Transverse colon (tissue), 4 donors: ENCODE measurements at regions not wholly inside any gene's neighbourhood (a gene's known extent, or its start where the extent isn't known, plus 50 kb on each side); places are given as distances from the start of the nearest gene placed in this dataset.
A peak's percentile ranks its signal among the peaks of the same experiment; 100 is the strongest.

Experiments used
- DNase-seq: peaks from one replicate; pipeline ENCODE4 v3.0.0-alpha.2; 2019
- H3K27ac ChIP-seq, 4 donors: fragments of 200-600 bp; sonication (generic); 2 replicates each; pipeline ENCODE4 v1.5.1; 2016 to 2018; ENCODE audit warnings: inconsistent platforms in 4 of 4
- H3K27me3 ChIP-seq: fragments of 200-600 bp; sonication (generic); 2 replicates; pipeline ENCODE4 v1.5.1; 2017; ENCODE audit warnings: inconsistent platforms
- H3K36me3 ChIP-seq, 4 donors: fragments of 200-600 bp; sonication (generic); 2 replicates each; pipeline ENCODE4 v1.5.1; 2017 to 2019; ENCODE audit warnings: inconsistent platforms in 4 of 4
- H3K4me1 ChIP-seq, 4 donors: fragments of 200-600 bp; sonication (generic); 2 replicates each; pipeline ENCODE4 v1.5.1; 2017 to 2020; ENCODE audit warnings: inconsistent platforms in 4 of 4
- H3K4me3 ChIP-seq, 4 donors: fragments of 200-600 bp; sonication (generic); 1 replicate in 1 of 4; 2 replicates in 3 of 4; pipeline versions ENCODE4 v1.5.1 to v1.6.1; 2017 to 2019; ENCODE audit warnings: inconsistent platforms in 4 of 4
- H3K9me3 ChIP-seq, 2 donors: fragments of 200-600 bp; sonication (generic); 2 replicates each; pipeline ENCODE4 v1.5.1; 2017 to 2019; ENCODE audit warnings: inconsistent platforms in 2 of 2
- EP300 ChIP-seq: sonication (generic); formaldehyde crosslinking; IDR thresholded peaks from one replicate; pipeline ENCODE4 v1.6.1; 2017; ENCODE audit warnings: antibody characterized with exemption, low read depth
- POLR2A ChIP-seq: fragments of 450-650 bp; IDR thresholded peaks from one replicate; pipeline ENCODE4 v1.6.1; 2016; ENCODE audit warnings: antibody characterized with exemption, mild to moderate bottlenecking, moderate library complexity
- POLR2AphosphoS5 ChIP-seq, 3 donors: sonication (generic); formaldehyde crosslinking; IDR thresholded peaks; one replicate each; pipeline ENCODE4 v1.6.1; 2016; ENCODE audit warnings: antibody characterized with exemption in 3 of 3
- WGBS, 2 donors: methylation state at CpG; one replicate each; pipeline ENCODE4 v1.1.5; 2018; ENCODE audit warnings: low coverage in 1 of 2; 5-methylcytosine and 5-hydroxymethylcytosine counted together
- in situ Hi-C, 4 donors: fragments of 200-750 bp; cut with MboI; loops; one replicate each; pipeline versions ENCODE4 v1.15.0 to v1.15.1; 2017; ENCODE audit warnings: low sequenced_read_pairs in 3 of 4, low pct_ligation_motif_present in 1 of 4, low pct_unique_long_range_greater_than_20kb in 1 of 4
- intact Hi-C: fragments of 100-400 bp; cut with DNase I; formaldehyde crosslinking; loops from one replicate; pipeline ENCODE4 v1.15.1; 2023; ENCODE audit warnings: low total_unique reads
- TF ChIP-seq, protein P1 (sequence below), 5 experiments: fragments of 200-600 bp in 3 of 5; fragments of 450-650 bp in 2 of 5; sonication (generic) in 3 of 5; IDR thresholded peaks; 1 replicate in 2 of 5; 2 replicates in 3 of 5; pipeline ENCODE4 v1.5.1; 2016 to 2017; ENCODE audit warnings: antibody characterized with exemption in 5 of 5, inconsistent platforms in 3 of 5, mild to moderate bottlenecking in 2 of 5, moderate library complexity in 1 of 5

DNA sequence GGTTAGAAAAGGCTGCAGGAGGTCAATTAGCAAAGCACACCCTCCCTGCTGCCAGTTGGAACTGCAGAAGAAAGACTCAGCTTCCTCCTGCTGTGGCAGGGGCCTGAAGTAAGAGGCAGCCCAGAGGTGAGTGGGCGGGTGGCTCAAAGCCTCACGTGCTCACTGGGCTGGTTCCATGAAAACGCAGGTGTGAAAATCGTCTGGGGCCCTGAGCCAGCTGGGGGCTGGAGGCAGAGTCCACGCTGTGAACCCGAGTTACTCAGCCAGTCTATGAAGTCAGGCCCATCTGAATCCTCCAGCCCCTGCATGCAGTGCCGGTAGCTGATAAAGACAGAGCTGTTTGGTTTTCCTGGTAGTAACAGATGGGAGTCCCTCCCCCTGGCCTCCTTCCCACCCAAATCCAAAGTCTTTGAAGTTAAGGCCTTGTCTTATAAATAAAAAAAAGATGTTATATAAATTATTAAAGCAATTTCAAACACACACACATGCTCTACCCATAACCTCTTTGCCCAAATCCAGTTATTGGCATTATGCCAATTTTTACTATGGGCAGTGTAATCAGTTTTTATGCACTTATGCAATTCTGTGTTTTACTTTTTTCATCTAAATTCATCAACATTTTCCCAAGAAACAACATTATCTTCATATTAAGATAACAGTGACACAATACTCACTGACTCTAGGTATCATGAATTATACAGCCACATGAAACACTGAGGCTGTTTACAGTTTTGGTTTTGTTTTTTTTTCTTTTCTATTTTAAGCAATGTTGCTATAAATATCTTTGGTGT is 57.9 kb upstream of the PNMA1 start:
- peaks cover 40 to 87% (median 59%) of the 10 kb centered on the region in 4 donors for H3K4me1 ChIP-seq
- intact Hi-C loops = no loop called here
- H3K4me3 ChIP-seq = no peak overlapping the region
- no peaks in the 10 kb centered on the region for H3K27me3 ChIP-seq
- in situ Hi-C loops = no loop called here
- H3K9me3 ChIP-seq = no peaks in the 10 kb centered on the region
- WGBS, 2 donors = 2% methylated on average over 7 of the region's 7 CpGs; no CpG with 5 or more reads in 1 of the 2 donors
- TF ChIP-seq EP300 (no peak), POLR2A (peak; percentile 20), POLR2AphosphoS5 (IDR thresholded peaks at IDR 0.05) (peak in 2 of 3 donors; percentile 49 to 59)
- TF ChIP-seq, protein P1, sequence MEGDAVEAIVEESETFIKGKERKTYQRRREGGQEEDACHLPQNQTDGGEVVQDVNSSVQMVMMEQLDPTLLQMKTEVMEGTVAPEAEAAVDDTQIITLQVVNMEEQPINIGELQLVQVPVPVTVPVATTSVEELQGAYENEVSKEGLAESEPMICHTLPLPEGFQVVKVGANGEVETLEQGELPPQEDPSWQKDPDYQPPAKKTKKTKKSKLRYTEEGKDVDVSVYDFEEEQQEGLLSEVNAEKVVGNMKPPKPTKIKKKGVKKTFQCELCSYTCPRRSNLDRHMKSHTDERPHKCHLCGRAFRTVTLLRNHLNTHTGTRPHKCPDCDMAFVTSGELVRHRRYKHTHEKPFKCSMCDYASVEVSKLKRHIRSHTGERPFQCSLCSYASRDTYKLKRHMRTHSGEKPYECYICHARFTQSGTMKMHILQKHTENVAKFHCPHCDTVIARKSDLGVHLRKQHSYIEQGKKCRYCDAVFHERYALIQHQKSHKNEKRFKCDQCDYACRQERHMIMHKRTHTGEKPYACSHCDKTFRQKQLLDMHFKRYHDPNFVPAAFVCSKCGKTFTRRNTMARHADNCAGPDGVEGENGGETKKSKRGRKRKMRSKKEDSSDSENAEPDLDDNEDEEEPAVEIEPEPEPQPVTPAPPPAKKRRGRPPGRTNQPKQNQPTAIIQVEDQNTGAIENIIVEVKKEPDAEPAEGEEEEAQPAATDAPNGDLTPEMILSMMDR (IDR thresholded peaks at IDR 0.05) = peak in 1 of 5 experiments; percentile 25
- H3K36me3 ChIP-seq = no peaks in the 10 kb centered on the region
- peak overlapping the region; percentile 73 to 89 (median 86) for H3K27ac ChIP-seq
- peak; percentile 84 for DNase-seq

DNA sequence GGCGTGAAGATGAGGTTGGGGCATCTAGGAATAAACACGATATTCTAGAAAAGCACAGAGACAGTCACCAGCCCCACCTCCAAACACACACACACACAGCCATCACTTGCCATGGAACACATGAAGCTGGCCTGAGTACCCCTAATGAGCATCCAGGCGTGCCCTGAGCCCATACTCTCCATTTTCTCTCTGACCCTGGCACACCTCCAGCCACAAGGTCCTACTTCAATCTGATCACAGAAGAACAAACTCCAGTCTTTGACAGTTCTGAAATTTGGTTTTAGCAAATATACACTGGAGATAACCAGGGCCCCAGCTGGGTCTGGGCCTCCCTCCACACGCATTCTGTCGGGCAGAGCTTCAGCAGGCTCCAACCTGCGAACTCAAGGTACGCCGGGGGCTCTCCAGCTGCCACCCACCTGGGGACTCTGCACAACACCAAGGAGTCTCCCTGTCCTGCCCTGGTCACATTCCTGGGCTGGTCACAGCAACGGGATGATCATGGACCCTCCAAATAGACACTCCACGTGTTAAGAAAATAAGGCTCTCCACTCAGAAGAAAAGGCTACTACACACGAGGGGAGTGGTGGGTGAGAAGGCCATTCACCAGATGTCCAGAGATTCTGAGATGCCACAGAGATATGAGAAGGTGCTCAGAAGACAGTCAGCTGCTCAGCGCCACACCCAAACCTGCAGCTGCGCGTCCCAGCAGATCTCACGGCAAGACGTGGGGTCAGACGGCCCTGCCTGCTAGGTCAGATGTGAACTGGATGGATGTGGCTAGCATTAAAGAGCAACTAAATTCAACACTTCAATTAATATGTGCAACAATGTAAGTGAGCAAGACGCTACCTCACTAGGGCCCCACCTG is 57.0 kb upstream of the PNMA1 start:
- intact Hi-C loops (no loop called here), in situ Hi-C loops (no loop called here)
- WGBS, 2 donors = 44 to 80% methylated on average over 1 to 17 of the region's 18 CpGs
- no peak for DNase-seq
- H3K4me3 ChIP-seq = no peak overlapping the region
- no peaks in the 10 kb centered on the region for H3K36me3 ChIP-seq
- H3K4me1 ChIP-seq = peaks cover 40 to 88% (median 60%) of the 10 kb centered on the region in 4 donors
- H3K27me3 ChIP-seq = no peaks in the 10 kb centered on the region
- no peaks in the 10 kb centered on the region for H3K9me3 ChIP-seq
- TF ChIP-seq POLR2AphosphoS5 (IDR thresholded peaks at IDR 0.05) (no peak), EP300 (no peak), POLR2A (no peak)
- TF ChIP-seq, protein P1 (IDR thresholded peaks at IDR 0.05) = no peak
- peak overlapping the region; percentile 73 to 89 (median 86) for H3K27ac ChIP-seq

DNA sequence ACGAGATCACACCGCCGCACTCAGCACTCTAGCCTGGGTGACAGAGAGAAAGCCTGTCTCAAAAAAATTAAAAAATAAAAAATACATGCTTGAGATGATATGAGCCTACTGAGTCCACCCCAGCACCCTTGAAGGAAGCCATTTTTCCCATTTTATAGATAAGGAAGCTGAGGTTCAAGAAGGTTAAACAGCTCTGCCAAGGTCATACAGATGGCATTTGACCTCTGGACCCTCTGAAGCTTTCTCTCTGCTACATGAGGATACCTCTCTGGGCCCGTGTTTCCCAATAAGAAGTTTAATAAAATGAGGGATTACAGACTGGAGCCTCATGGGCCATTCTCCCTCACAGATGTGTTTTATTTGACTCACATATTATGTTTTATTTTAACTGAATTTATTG is 53.9 kb upstream of the PNMA1 start:
- DNase-seq = no peak
- Histone ChIP-seq H3K4me1 (peaks cover 51 to 91% (median 68%) of the 10 kb centered on the region in 4 donors), H3K27ac (peak overlapping the region; percentile 7 to 85 (median 16)), H3K27me3 (no peaks in the 10 kb centered on the region), H3K9me3 (no peaks in the 10 kb centered on the region), H3K4me3 (no peak overlapping the region), H3K36me3 (no peaks in the 10 kb centered on the region)
- intact Hi-C loops (no loop called here), in situ Hi-C loops (no loop called here)
- TF ChIP-seq POLR2A (no peak), POLR2AphosphoS5 (IDR thresholded peaks at IDR 0.05) (no peak), EP300 (no peak)
- TF ChIP-seq, protein P1 (IDR thresholded peaks at IDR 0.05) = no peak
- 85 to 93% methylated on average over 4 of the region's 4 CpGs for WGBS, 2 donors
